H9 (cell line): ENCODE measurements at regions not wholly inside any gene's neighbourhood (a gene's known extent, or its start where the extent isn't known, plus 50 kb on each side); places are given as distances from the start of the nearest gene placed in this dataset.
A peak's percentile ranks its signal among the peaks of the same experiment; 100 is the strongest.

Source experiments
- DNase-seq: peaks from one replicate; pipeline ENCODE4 v3.0.0-alpha.2; 2017
- H2AFZ ChIP-seq: one replicate; pipeline ENCODE4 v1.6.1; 2013; ENCODE audit warnings: mild to moderate bottlenecking, low read length, control low read depth, moderate library complexity
- H2AK5ac ChIP-seq: 2 replicates; pipeline ENCODE4 v1.6.1; 2013; ENCODE audit warnings: low read length, control low read depth, mixed read lengths; ENCODE audit not compliant: insufficient read length
- H2BK120ac ChIP-seq: one replicate; pipeline ENCODE4 v1.6.1; 2013; ENCODE audit warnings: low read depth, mild to moderate bottlenecking, low read length, control low read depth, inconsistent platforms; ENCODE audit not compliant: poor library complexity, severe bottlenecking
- H2BK12ac ChIP-seq: 2 replicates; pipeline ENCODE4 v1.6.1; 2013; ENCODE audit warnings: low read length, control low read depth, mixed read lengths, low read depth; ENCODE audit not compliant: insufficient read length
- H2BK15ac ChIP-seq: 2 replicates; pipeline ENCODE4 v1.6.1; 2013; ENCODE audit warnings: low read depth, low read length, control low read depth
- H2BK20ac ChIP-seq: one replicate; pipeline ENCODE4 v1.6.1; 2013; ENCODE audit warnings: low read depth, mild to moderate bottlenecking, low read length, control low read depth, inconsistent platforms; ENCODE audit not compliant: poor library complexity, severe bottlenecking
- H2BK5ac ChIP-seq: 2 replicates; pipeline ENCODE4 v1.6.1; 2013; ENCODE audit warnings: low read length, control low read depth, mixed read lengths; ENCODE audit not compliant: insufficient read length
- H3K14ac ChIP-seq: 2 replicates; pipeline ENCODE4 v1.6.1; 2013; ENCODE audit warnings: low read length, control low read depth; ENCODE audit not compliant: insufficient read depth
- H3K18ac ChIP-seq: 2 replicates; pipeline ENCODE4 v1.6.1; 2013; ENCODE audit warnings: low read depth, mild to moderate bottlenecking, mixed read lengths, low read length, control low read depth; ENCODE audit not compliant: insufficient read length
- H3K23ac ChIP-seq: 2 replicates; pipeline ENCODE4 v1.6.1; 2013; ENCODE audit warnings: low read length, control low read depth, mixed read lengths, low read depth; ENCODE audit not compliant: insufficient read length
- H3K23me2 ChIP-seq: 2 replicates; pipeline ENCODE4 v1.6.1; 2013; ENCODE audit warnings: low read depth, mild to moderate bottlenecking, mixed read lengths, low read length, control low read depth; ENCODE audit not compliant: insufficient read length, poor library complexity, severe bottlenecking
- H3K27ac ChIP-seq: 2 replicates; pipeline ENCODE4 v1.5.1; 2013; ENCODE audit warnings: low read length, control low read depth, mixed read lengths, low read depth; ENCODE audit not compliant: insufficient read length
- H3K27me3 ChIP-seq: 2 replicates; pipeline ENCODE4 v1.6.1; 2013; ENCODE audit warnings: low read length, control low read depth, inconsistent platforms; ENCODE audit not compliant: insufficient read depth
- H3K4ac ChIP-seq: 2 replicates; pipeline ENCODE4 v1.6.1; 2013; ENCODE audit warnings: low read depth, mild to moderate bottlenecking, control low read depth, inconsistent platforms, low read length, moderate library complexity
- H3K4me1 ChIP-seq: 2 replicates; pipeline ENCODE4 v1.6.1; 2013; ENCODE audit warnings: low read length, control low read depth, inconsistent platforms; ENCODE audit not compliant: insufficient read depth
- H3K4me2 ChIP-seq: 2 replicates; pipeline ENCODE4 v1.6.1; 2013; ENCODE audit warnings: low read length, control low read depth, mixed read lengths; ENCODE audit not compliant: insufficient read length, insufficient read depth
- H3K56ac ChIP-seq: 2 replicates; pipeline ENCODE4 v1.6.1; 2013; ENCODE audit warnings: low read depth, mild to moderate bottlenecking, mixed read lengths, low read length, control low read depth; ENCODE audit not compliant: insufficient read length
- H3K79me1 ChIP-seq: 2 replicates; pipeline ENCODE4 v1.6.1; 2013; ENCODE audit warnings: low read depth, mild to moderate bottlenecking, moderate library complexity, low read length, control low read depth, inconsistent platforms; ENCODE audit not compliant: insufficient read depth, poor library complexity, severe bottlenecking
- H3K79me2 ChIP-seq: 2 replicates; pipeline ENCODE4 v1.6.1; 2013; ENCODE audit warnings: low read length, control low read depth, inconsistent platforms; ENCODE audit not compliant: insufficient read depth
- H3K9ac ChIP-seq: 2 replicates; pipeline ENCODE4 v1.6.1; 2013; ENCODE audit warnings: low read length, control low read depth, mixed read lengths; ENCODE audit not compliant: insufficient read length; ENCODE audit errors: extremely low read depth
- H3K9me3 ChIP-seq: one replicate; pipeline ENCODE4 v1.6.1; 2013; ENCODE audit warnings: low read depth, low read length, inconsistent platforms; ENCODE audit not compliant: control insufficient read depth
- H3T11ph ChIP-seq: one replicate; pipeline ENCODE4 v1.6.1; 2013; ENCODE audit warnings: mild to moderate bottlenecking, low read length, control low read depth, inconsistent platforms
- H4K20me1 ChIP-seq: one replicate; pipeline ENCODE4 v1.6.1; 2013; ENCODE audit not compliant: control insufficient read depth, insufficient read length, insufficient read depth
- H4K5ac ChIP-seq: 2 replicates; pipeline ENCODE4 v1.6.1; 2013; ENCODE audit warnings: low read depth, mild to moderate bottlenecking, mixed read lengths, low read length, control low read depth; ENCODE audit not compliant: insufficient read length
- H4K8ac ChIP-seq: replicated peaks from 2 replicates; pipeline ENCODE4 v1.6.1; 2013; ENCODE audit warnings: low read length, control low read depth, mixed read lengths, low read depth; ENCODE audit not compliant: insufficient read length
- H4K91ac ChIP-seq: 2 replicates; pipeline ENCODE4 v1.6.1; 2013; ENCODE audit warnings: low read depth, mild to moderate bottlenecking, moderate library complexity, mixed read lengths, low read length, control low read depth; ENCODE audit not compliant: insufficient read length
- H3K27ac Mint-ChIP-seq, 3 experiments: 2 replicates in 2 of 3; 3 replicates in 1 of 3; pipeline ENCODE4 v1.8.0; 2020 to 2021; ENCODE audit warnings: mixed read lengths in 3 of 3, mild to moderate bottlenecking in 1 of 3, moderate library complexity in 1 of 3
- H3K27me3 Mint-ChIP-seq: 2 replicates; pipeline ENCODE4 v1.8.0; 2021; ENCODE audit warnings: low read depth, mild to moderate bottlenecking, moderate library complexity, mixed read lengths
- H3K36me3 Mint-ChIP-seq, 3 experiments: 2 replicates in 2 of 3; 3 replicates in 1 of 3; pipeline ENCODE4 v1.8.0; 2020 to 2021; ENCODE audit warnings: low read depth in 3 of 3, mixed read lengths in 3 of 3; ENCODE audit not compliant: insufficient read depth in 1 of 3
- H3K4me1 Mint-ChIP-seq, 2 experiments: 2 replicates each; pipeline ENCODE4 v1.8.0; 2020; ENCODE audit warnings: mixed read lengths in 2 of 2
- H3K4me3 Mint-ChIP-seq, 2 experiments: 2 replicates in 1 of 2; 3 replicates in 1 of 2; pipeline ENCODE4 v1.8.0; 2020 to 2021; ENCODE audit warnings: mild to moderate bottlenecking in 2 of 2, mixed read lengths in 2 of 2, moderate library complexity in 1 of 2
- H3K9me3 Mint-ChIP-seq, 2 experiments: 2 replicates in 1 of 2; 3 replicates in 1 of 2; pipeline ENCODE4 v1.8.0; 2020; ENCODE audit warnings: mild to moderate bottlenecking in 2 of 2, mixed read lengths in 2 of 2, moderate library complexity in 1 of 2
- CTCF ChIP-seq: fragments of 200-600 bp; sonication (generic); conservative IDR thresholded peaks from 3 replicates; pipeline ENCODE4 v1.8.0; 2021; ENCODE audit warnings: antibody characterized with exemption, mild to moderate bottlenecking
- WGBS: extraction: QIAGEN DNeasy Blood & Tissue Kit; methylation state at CpG from one replicate; pipeline ENCODE4 v1.1.7; 2013; ENCODE audit warnings: missing lambda C conversion rate, low lambda C conversion rate, mixed read lengths; ENCODE audit not compliant: insufficient read length; ENCODE audit errors: extremely low coverage; 5-methylcytosine and 5-hydroxymethylcytosine counted together

GRCh38 chr4:170581969-170582368 is 492.2 kb upstream of the AADAT start:
- H2BK15ac ChIP-seq: no peak overlapping the region
- no peak overlapping the region for H3K18ac ChIP-seq
- no peak overlapping the region for H3K4me2 ChIP-seq
- WGBS: no CpG with 5 or more reads among the region's 5 CpGs
- no peak overlapping the region for H3K4me3 Mint-ChIP-seq
- peaks cover 7 to 10% of the 10 kb centered on the region in 2 experiments for H3K4me1 Mint-ChIP-seq
- no peak overlapping the region for H3K9ac ChIP-seq
- H2AFZ ChIP-seq: no peak overlapping the region
- H3K23ac ChIP-seq: no peak overlapping the region
- no peak overlapping the region for H3K4ac ChIP-seq
- DNase-seq: no peak
- H2BK5ac ChIP-seq: no peak overlapping the region
- H3K27me3 ChIP-seq: no peaks in the 10 kb centered on the region
- H3K4me1 ChIP-seq: no peaks in the 10 kb centered on the region; the same call in 1 of the 2 replicates
- peak overlapping the region in 1 of 3 experiments; percentile 76; a peak in 2 of 7 replicates for H3K27ac Mint-ChIP-seq
- no peaks in the 10 kb centered on the region for H3K23me2 ChIP-seq
- no peak overlapping the region for H4K5ac ChIP-seq
- H4K8ac ChIP-seq: no peak overlapping the region
- no peak overlapping the region for H3K56ac ChIP-seq
- no peak for TF ChIP-seq CTCF
- H2BK120ac ChIP-seq: no peak overlapping the region
- no peaks in the 10 kb centered on the region for H3K27me3 Mint-ChIP-seq
- H3K36me3 Mint-ChIP-seq: no peaks in the 10 kb centered on the region; a peak in 1 of 7 replicates
- no peak overlapping the region for H2BK12ac ChIP-seq
- H3K9me3 Mint-ChIP-seq: no peaks in the 10 kb centered on the region
- no peak overlapping the region for H3K14ac ChIP-seq
- no peaks in the 10 kb centered on the region for H4K20me1 ChIP-seq
- H2BK20ac ChIP-seq: no peak overlapping the region
- no peaks in the 10 kb centered on the region for H3K79me1 ChIP-seq
- H3T11ph ChIP-seq: no peak overlapping the region
- H4K91ac ChIP-seq: no peak overlapping the region
- H3K27ac ChIP-seq: no peak overlapping the region
- no peaks in the 10 kb centered on the region for H3K79me2 ChIP-seq
- no peak overlapping the region for H2AK5ac ChIP-seq
- H3K9me3 ChIP-seq: no peaks in the 10 kb centered on the region
